ENCODE measurements at regions not wholly inside any gene's neighbourhood (a gene's known extent, or its start where the extent isn't known, plus 50 kb on each side); places are given as distances from the start of the nearest gene placed in this dataset.

- TF ChIP-seq CTCF (IDR thresholded peaks at IDR 0.05 in 4 of 5, conservative IDR thresholded peaks at IDR 0.05 in 1 of 5) (no peak), POLR2A (IDR thresholded peaks at IDR 0.05) (no peak)
Measured at GRCh38 chr4:127445471-127445870, 187.3 kb upstream of the INTU start.
